Activated CD4-positive, CD25-positive, alpha-beta regulatory T cell treated with anti-CD3 and anti-CD28 coated beads, Interleukin-2, amount 50 U/mL, for 72 hours (primary cell): ENCODE measurements at regions not wholly inside any gene's neighbourhood (a gene's known extent, or its start where the extent isn't known, plus 50 kb on each side); places are given as distances from the start of the nearest gene placed in this dataset.

Source experiments
- DNase-seq: peaks from one replicate; pipeline ENCODE4 v3.0.0; 2021

DNA sequence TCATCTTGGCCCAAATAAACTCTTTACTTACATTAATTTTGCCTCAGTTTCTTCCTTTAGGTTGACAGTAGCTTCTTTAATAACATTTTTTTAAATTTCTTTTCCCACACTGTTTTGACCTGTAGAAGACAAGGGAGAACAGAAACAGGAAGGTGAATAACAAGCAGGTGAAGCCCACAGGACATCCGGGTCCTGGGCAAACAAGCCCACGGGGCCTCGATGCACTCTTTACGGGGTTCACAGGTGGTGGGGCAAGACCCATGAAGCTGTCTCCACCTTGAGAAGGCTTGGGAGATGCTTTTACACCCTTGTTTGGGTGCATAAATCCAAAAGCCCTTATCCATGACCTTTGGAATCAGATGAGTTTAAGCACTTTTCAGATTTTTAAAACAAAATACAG is 301.0 kb upstream of the MGAT5 start:
- no peak for DNase-seq

DNA sequence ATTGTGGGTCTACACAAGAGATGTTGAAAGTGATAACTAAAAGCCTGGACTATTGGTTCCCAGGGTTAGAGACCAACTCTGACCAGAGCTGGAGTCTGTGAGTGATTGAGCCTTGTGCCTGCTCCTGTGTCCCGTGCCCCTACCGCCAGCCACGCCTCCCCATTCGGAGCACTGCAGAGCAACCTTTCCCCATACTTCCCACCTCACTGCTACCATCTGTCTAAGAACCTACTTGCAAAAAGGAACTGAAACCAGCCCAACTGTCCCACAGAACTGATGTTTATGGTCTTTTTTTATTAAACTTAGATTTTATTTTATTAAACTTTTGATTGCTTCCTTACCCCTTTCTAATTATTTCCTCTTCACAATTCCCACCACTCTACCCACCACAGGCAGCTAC is 300.3 kb upstream of the MGAT5 start:
- DNase-seq = no peak

DNA sequence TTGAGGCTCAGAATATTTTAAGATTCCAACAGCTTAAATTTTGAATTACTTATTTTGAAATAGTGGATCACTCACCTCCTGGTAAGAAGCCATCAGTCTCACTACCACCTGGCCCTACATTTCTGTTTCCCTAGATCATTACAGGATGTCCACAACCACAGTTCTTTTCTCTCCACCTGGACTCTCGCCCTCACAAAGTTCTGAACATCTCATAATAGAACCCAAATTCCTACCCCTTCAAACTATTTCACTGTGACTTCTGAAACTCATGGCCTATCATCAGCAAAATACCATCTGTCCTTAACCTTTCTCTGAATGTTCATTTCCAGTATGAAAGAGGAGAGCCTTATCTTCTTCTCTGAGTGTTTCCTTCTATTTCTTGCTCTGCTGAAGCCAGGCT is 299.2 kb upstream of the MGAT5 start:
- DNase-seq = no peak

DNA sequence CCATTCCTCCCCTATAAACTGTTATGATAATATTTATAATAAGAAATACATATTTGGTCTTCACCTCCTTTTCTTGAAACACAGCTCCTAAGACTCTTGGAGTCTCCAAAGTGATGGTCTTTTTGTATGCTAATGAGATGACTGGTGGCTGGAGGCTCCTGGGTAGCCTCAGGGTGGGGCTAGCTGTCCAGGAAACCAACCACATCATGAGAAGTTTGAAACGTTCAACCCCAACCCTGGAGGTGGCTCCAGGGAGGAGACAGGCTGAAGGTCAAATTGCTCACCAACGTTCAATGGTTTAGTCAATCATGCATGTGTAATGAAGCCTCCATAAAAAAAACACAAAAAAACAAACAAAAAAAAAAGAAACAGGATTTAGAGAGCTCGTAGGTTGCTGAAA is 298.7 kb upstream of the MGAT5 start:
- DNase-seq = no peak

DNA sequence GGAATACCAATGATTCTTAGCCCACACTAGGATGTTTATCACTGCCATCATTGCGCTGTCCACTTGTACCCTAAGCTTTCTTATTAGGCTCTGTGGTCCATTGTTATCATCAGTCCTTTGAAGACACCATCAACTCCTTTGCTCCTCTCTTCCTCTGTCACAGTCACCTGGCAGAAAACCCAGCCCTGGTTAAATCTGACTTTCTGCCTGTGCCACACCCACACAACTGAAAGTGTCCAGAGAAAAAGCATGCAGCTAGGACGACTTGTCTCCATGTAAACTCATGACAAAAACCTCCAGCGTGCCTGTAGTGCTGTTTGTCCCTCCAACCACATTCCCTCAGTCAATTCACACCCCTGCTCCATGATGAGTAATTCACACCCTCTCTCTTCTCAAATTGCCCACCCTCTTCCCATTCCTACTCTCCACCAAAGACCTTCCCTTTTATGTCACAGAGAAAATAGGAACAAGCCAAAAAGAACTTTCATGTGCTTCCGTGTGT is 297.4 kb upstream of the MGAT5 start:
- DNase-seq = no peak

DNA sequence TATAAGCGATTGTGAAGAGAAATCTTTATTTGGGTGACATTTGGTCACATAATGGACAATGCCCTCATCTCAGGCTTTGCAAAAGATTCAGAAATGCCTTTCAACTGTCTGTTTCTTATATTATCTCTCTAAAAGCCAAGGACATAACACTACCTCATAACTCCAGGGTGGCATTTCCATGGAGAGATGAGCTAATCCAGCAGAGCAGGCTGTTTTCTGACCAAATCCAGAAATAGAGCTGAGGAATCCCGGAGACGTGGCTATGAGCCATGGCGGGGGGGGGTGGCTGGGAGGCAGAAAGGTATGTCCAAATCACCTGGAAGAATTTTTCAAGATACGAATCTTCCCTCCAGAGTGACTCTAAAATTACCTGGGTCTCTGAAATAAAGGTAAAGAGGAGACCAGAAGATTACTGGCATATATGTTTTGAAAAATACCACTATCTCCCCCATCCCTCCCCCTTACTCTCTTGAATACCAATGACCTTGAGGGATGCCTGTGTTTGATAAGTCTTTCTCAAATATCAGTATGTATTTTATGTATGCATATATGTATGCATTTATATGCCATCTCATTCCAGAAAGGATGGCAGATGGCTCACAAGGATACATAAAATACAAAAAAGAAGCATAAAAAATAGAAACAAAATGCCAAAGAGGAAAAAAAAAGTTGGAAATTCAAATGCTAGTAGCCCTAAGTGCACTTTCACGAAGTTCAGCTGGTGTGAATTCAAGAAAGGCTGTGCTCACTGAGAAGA is 296.0 kb upstream of the MGAT5 start:
- no peak for DNase-seq

DNA sequence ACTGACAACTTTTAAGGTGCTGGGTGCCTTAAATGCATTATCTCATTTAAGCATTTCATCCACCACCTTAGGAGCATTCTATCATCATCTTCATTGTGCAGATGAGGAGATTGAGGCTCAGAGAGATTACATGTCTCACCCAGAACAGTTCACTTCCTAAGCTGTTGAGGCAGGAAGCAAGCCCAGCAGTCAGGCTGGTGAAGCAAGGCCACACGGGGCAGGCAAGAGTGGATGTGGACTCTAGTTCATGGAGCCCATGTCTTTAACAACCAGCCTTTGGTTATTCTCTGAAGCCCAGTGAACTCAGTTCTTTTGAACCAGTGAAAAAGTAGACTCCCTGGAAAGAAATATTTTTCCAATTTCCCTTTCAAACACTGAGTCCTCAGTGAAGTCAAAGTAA is 294.8 kb upstream of the MGAT5 start:
- no peak for DNase-seq

DNA sequence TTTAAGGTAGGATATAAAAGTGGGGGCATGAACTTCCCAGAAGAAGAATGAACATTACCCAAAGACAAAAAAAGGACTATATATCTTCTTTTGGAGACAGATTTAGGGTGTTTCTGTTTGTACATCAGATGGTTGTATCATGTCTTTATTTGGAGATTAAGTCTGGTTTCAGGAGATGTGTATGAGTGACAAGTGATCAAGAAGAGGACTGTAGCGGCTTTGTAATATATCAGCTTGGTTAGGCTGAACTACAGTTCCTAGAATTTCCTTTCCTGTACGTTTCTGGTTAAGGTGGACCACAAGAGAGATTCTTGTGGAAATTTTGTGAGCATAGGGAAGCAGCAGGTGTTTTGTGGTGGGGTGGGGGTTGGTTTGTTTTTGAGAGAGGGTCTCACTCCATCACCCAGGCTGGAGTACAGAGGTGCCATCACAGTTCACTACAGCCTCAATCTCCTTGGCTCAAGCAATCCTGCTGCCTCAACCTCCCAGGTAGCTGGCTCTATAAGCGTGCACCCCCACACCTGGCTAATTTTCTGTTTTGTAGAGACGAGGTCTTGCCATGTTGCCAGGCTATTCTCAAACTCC is 287.1 kb upstream of the MGAT5 start:
- DNase-seq = no peak

DNA sequence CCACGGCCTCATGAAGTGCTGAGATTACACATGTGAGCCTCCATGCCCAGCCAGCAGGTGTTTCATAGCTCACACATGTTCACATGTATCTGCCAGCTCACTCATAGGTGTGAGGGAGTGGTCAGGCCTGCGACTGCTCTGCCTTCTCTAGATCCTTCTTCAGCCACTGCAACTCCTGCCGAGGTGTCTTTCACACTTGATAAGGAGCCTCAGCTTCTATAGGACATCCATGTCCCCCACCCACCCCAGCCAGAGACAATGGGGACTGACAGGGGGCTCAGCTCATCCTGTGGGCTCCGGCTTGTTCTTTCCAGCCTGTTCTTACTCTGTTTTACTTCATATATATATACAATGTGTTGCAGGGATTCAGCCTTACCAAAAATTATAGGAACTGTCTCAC is 286.5 kb upstream of the MGAT5 start:
- DNase-seq = no peak

DNA sequence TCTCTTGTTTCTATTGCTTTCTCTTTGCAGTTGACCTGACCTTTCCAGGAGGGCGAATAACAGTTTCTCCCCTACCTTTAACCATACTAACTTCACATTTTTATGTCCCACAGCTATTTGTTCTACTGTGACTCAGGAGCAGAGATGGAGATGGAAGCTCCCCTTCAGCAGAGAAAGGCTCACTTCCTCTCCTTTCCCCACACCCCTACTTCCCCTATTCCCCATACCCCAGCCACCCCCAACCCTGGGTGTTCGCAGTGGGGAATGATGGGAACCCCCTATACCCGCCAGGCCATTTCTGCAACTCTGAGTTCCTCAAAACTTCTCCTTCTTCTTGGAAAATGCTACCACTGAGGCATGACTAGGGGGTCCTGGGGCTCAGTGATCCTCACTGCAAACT is 285.4 kb upstream of the MGAT5 start:
- no peak for DNase-seq

DNA sequence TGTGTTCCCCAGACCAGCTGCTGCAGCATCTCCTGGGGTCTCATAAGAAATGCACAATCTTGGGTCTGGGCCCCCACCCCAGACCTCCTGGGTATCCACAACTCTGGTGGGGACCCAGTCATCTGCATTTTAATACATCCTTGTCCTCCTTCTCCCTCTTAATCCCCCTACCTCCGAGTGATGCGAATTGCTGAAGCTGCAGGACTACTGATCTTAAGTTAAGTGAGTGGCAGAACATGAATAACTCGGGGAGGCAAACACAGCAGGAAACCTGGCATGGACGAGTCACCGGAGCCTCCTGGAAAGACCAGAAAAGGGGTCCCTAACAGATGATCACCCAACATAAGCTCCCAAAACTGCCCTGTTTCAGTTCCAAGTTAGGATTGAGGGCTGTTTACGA is 283.2 kb upstream of the MGAT5 start:
- no peak for DNase-seq

DNA sequence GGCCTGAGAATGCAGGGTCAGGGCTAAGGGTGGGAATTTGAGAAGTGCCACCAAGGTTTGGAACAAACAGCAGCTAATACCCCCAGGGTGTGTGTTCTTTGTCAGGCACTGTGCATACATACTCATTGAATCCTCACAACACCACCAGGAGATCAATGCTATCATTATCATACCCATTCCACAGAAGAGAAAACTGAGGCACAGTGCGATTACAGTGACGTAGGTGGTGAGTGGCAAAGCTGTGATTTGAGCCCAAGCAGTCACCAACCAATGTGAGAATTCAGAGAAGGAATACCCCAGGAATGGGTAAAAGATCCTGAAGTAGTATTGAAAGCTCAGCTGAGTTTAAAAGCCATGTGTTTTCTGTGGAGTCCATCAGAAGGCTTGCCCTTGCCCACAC is 281.6 kb upstream of the MGAT5 start:
- DNase-seq = no peak

DNA sequence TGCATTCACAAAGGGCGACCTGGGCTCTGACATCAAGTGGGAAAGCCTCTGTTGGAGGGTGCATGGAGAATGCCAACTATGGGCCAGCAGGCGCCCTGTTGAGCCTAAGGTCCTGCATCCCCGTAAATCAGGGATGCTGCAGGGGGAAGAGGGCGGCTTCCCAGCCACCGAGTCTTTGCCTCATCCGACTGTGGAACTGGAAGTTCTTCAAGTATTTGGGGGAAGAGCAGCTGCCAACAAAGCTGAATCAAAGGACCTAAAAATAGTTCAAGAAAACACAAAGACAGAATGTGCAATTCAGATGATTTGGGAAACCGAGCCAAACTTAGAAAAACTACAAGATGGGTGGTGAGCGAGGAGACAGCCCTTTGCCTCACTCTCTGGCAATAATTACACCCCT is 281.1 kb upstream of the MGAT5 start:
- no peak for DNase-seq

DNA sequence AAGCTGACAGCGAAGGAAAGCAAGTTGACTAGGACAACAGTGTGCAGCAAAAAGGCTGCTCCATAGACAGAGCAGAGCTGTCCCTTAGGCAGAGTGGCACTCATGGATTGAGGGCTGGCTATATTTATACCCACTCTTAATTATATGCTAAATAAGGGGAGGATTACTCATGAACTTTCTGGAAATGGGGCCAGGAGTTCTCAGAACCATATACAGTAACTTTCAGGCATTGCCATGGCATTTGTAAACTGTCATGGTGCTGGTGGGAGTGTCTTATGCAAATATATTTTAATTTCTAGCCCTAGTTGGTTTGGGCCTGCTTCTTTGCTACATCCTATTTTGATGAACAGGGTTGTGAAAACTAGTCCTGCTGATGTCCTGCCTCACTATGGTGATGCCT is 279.5 kb upstream of the MGAT5 start:
- DNase-seq = no peak

DNA sequence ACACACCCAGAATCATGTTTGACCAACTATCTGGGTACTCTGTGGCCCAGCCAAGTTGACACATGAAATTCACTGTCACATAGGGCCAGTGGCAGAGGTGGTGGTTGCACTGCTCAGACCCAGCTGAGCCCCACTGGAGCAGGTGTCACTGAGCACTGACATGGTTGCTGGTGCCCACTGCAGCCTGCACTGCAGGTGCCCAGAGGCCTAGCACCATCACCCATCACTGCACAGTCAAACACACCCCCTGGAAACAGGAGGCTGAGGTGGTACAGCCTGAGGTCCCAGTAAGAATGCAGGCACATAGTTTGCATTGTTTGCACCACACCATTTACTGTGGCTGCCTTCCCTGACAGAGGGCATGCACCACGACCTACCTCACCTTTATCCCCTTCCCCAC is 278.7 kb upstream of the MGAT5 start:
- DNase-seq = no peak

DNA sequence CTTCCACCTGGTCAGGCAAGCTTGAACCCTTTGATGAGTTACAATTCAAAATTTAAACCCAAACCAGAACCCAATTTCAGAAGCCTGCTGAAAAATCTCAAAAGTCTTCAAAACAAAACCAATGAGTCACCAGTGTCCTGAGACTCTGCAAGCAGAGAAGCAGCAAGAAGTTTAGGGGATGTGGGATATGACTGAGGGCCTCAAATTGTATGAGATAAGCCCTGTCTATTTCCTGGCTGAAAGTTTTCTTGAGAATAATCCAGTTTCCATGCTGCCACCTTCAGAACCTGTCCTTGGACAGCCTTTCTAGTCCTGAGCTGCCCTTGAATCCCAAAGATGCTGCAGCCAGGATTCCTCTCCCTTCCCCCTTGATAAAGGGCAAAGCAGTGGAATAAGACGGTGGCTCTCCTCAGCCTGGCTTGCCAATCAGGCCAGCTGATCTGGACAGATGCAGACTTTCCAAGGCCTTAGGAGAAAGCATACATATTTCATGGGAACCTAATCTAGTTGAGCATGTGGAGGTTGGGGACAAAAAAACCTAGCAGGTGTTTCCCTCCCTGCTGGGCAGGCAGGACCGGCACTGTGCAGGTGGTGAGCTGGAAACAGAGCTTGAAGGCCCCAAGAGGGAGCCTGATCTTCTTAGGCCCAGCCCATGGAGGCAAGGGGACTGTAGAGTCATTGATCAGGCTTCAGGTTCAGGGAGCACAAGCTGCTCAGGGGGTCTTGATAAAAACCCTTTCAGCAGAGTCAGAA is 278.0 kb upstream of the MGAT5 start:
- no peak for DNase-seq

DNA sequence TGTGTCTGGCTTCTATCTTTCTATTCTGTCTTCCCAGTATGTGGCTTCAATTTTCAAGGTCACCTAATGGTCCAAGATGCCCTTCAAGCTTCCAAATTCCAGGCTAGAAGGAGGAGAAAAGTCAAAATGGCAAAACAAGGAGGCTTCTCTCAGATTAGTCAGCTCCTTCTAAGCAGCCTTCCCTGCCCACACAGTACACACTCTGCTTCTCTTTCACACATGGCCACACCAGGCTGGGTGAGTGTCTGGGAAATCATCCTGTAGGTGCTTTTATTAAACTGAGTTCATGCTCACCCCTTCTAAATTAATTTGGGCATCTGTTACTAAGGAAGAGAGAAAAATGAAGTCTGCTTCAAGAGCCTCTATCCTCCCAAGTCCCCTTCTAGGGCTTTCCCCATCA is 277.2 kb upstream of the MGAT5 start:
- no peak for DNase-seq

DNA sequence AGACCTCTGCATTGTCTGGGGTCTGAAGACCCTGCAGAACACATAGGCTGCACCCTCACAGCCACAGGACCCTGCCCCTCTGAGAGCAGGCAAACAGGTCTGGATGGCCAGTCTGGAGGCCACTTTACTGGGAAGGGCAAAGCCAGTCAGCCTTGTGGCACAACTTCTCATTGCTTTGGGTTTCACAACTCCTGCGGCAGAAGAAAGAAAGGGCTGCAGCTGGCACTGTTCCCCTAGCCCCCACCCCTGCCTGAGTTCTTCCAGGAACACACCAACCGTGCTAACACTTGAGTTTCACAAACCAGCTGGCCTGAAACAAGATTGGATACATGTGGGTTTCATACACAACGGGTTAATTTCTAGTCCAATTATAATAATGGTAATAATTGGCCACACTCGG is 276.5 kb upstream of the MGAT5 start:
- DNase-seq = no peak

DNA sequence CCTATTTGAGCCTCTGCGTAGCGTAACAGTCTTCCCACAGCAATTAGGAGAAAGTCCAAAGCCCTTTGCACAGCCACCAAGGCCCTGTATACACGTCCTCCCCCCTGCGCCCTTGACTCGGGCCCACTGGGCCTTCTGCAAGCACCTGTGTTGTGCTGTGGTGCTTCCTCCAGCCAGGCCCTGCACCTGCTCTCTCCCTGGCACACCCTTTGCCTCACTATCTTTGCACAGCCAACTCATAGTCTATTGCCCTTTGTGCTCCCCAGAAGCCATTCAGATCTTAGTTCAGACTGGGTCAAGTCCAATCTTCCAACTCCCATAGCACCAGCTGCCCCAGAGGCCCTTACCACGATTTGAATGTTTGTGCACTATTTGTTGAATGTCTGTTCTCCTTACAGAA is 271.6 kb upstream of the MGAT5 start:
- no peak for DNase-seq

DNA sequence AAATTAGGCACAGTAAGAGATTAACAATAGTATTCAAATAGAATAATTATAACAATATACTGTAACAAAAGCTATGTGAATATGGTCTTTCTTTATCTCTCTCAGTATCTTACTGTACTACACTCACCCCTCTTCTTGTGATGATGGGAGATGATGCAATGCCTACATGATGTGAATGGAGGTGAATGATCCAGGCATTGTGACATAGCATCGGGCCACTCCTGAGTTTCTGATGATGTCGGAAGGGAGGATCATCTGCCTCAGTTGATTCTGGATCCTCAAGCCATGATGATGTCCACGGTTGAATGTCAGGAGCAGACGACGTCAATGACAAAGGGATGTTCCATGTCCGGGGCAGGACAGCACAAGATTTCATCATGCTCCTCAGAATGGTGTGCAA is 268.3 kb upstream of the MGAT5 start:
- DNase-seq = no peak

DNA sequence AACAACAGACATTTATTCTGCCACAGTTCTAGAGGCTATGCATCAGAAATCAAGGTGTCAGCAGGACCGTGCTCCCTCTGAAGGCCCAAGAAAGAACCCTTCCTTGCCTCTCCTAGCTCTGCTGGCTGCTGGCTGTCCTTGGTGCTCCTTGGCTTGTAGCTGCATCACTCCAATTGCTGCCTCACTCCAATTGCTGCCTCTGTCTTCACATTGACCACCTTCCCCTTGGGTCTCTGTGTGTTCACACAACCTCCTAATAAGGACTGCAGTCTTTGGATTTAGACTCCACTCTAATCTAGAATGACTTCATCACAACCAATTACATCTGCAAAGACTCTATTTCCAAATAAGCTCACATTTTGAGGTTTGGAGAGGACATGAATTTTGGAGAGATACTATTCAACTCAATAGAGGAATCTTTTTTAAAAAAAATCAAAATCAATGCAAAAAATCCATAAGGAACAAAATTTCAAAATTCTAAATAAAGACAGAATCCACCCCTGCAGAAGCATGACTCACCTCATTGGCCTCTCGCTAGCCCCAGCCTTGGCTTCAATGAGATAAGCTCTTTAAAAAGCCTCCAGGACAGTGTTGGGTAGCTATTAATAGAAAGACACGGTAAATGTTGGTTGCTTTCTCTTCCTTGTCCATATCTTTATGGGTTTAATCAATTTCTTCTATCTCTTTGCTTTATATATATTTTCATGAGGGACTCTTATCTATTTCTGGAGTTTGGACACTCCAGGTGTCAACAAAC is 267.6 kb upstream of the MGAT5 start:
- no peak for DNase-seq

DNA sequence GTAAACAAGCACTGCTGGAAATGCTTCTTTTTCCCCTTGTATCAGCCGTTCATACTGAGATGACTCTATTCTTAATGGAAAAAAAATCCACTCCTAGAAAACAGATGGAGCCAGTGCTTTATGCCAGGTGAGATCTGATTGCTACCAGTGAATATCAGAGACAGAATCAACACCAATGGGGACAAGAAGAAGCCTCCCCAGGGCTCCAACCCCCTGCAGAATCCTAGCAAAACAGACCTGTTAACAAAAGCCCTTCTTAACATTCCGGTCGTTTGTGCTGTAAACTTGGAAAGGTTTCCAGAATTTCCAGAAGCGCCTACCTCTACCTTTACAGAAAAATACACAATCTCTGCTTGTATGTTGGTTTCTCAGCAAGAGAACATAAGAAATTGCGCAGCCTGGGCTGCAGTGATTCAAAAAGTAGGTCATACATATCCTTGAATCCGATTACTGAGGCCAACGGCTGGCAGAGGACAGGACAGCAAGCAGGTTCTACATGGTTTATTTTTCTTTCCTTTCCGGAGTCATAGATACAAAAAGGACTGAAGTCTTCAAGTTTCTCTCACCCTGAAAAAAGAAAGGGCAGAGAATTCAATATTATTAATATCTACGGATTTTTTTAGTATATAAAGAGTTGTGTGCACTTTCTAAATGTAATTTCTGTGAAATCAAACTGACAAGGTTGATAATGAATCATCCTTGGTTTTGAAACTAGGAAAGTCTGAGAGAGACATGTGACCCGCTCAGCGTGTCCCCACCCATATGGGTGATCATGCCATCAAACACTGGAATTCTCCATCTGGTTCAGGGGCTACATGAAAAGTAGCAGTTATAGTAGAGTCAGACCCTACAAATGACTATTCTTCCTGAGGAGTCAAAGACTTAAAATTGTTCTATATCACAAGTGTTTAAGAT is 266.7 kb upstream of the MGAT5 start:
- DNase-seq = no peak
